ENCODE measurements at regions not wholly inside any gene's neighbourhood (a gene's known extent, or its start where the extent isn't known, plus 50 kb on each side); places are given as distances from the start of the nearest gene placed in this dataset.
"Not testable (repeated sequence)": the region's sequence is repeated elsewhere in the genome, so short reads cannot be mapped to it uniquely, and the experiment has no call there.

DNA sequence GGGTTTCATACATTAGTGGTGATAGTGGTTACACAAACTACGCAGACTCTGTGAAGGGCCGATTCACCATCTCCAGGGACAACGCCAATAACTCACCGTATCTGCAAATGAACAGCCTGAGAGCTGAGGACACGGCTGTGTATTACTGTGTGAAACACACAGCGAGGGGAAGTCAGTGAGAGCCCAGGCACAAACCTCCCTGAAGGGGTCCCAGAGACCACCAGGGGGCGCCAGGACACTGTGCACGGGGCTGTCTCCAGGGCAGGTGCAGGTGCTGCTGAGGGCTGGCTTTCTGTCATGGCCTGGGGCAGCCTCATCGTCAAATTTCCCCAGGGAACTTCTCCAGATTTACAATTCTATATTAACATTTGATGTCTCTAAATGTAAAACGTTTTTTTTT, 184.6 kb upstream of the TP53TG3C start:
- WGBS (ENCODE audit: low lambda C conversion rate), result 0% methylated on average over 1 of the region's 10 CpGs
- CTCF ChIA-PET, result not testable (repeated sequence)

DNA sequence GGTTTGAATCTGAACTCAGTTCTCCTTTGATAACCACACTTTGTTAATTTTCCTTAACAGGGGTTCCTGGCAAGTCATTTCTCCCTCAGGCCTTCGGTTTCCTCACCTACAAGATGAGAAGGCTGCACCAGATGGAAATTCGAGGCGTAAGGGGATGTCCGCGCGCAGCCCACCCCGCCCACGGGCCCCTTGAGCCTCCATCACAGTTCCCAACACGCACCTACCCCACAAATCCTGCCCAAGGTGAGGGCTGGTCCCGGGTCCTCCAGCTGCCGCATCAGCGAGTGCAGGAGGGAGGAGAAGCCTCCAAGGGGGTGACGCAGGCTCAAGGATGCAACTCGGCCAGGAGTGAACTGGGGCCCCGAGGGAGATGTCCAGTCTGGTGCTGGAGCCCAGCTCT, 166.9 kb upstream of the TP53TG3C start:
- H3K9me3 ChIP-seq; H2AFZ ChIP-seq (ENCODE audit: low read depth); H3K4me3 ChIP-seq (ENCODE audit: low read depth in 2 of 2, low read length in 1 of 2); H3K4me1 ChIP-seq (ENCODE audit: control insufficient read depth in 1 of 2, insufficient read depth in 2 of 2, low read depth in 1 of 2, low read length in 1 of 2); H3K27ac ChIP-seq (ENCODE audit: low read depth in 2 of 2, low read length in 1 of 2); POLR2A ChIA-PET; H4K20me1 ChIP-seq (ENCODE audit: insufficient read depth); H3F3A ChIP-seq (replicated peaks; ENCODE audit: insufficient read depth); H3K36me3 ChIP-seq (replicated peaks in 1 of 2; ENCODE audit: control insufficient read depth in 1 of 2, insufficient read depth in 2 of 2, low read length in 1 of 2); DNase-seq; CTCF ChIA-PET; H3K9ac ChIP-seq; H3K27me3 ChIP-seq (ENCODE audit: insufficient read depth); H3K9me2 ChIP-seq; H3K4me2 ChIP-seq; H3K79me2 ChIP-seq (ENCODE audit: insufficient read depth): not testable (repeated sequence)
- WGBS (ENCODE audit: low lambda C conversion rate), result 23% methylated on average over 12 of the region's 15 CpGs

More for the DNA sequence above, 184.6 kb upstream of the TP53TG3C start:
- DNase-seq; H3K4me1 ChIP-seq (ENCODE audit: control insufficient read depth in 1 of 2, insufficient read depth in 2 of 2, low read depth in 1 of 2, low read length in 1 of 2); H3K4me3 ChIP-seq (ENCODE audit: low read depth in 2 of 2, low read length in 1 of 2); H4K20me1 ChIP-seq (ENCODE audit: insufficient read depth); H3K9ac ChIP-seq; H3K36me3 ChIP-seq (replicated peaks in 1 of 2; ENCODE audit: control insufficient read depth in 1 of 2, insufficient read depth in 2 of 2, low read length in 1 of 2); H2AFZ ChIP-seq (ENCODE audit: low read depth); H3F3A ChIP-seq (replicated peaks; ENCODE audit: insufficient read depth); H3K9me2 ChIP-seq; H3K79me2 ChIP-seq (ENCODE audit: insufficient read depth); H3K27me3 ChIP-seq (ENCODE audit: insufficient read depth); H3K4me2 ChIP-seq; POLR2A ChIA-PET; H3K27ac ChIP-seq (ENCODE audit: low read depth in 2 of 2, low read length in 1 of 2); H3K9me3 ChIP-seq: not testable (repeated sequence)
- TF ChIP-seq, protein P1, sequence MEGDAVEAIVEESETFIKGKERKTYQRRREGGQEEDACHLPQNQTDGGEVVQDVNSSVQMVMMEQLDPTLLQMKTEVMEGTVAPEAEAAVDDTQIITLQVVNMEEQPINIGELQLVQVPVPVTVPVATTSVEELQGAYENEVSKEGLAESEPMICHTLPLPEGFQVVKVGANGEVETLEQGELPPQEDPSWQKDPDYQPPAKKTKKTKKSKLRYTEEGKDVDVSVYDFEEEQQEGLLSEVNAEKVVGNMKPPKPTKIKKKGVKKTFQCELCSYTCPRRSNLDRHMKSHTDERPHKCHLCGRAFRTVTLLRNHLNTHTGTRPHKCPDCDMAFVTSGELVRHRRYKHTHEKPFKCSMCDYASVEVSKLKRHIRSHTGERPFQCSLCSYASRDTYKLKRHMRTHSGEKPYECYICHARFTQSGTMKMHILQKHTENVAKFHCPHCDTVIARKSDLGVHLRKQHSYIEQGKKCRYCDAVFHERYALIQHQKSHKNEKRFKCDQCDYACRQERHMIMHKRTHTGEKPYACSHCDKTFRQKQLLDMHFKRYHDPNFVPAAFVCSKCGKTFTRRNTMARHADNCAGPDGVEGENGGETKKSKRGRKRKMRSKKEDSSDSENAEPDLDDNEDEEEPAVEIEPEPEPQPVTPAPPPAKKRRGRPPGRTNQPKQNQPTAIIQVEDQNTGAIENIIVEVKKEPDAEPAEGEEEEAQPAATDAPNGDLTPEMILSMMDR (IDR thresholded peaks at IDR 0.05), result peak; percentile 41
- 0 out of 2 replicates have a peak, but pooled peaks have one; percentile 5 for TF ChIP-seq RAD21 (IDR thresholded peaks at IDR 0.05; ENCODE audit: low read length)

DNA sequence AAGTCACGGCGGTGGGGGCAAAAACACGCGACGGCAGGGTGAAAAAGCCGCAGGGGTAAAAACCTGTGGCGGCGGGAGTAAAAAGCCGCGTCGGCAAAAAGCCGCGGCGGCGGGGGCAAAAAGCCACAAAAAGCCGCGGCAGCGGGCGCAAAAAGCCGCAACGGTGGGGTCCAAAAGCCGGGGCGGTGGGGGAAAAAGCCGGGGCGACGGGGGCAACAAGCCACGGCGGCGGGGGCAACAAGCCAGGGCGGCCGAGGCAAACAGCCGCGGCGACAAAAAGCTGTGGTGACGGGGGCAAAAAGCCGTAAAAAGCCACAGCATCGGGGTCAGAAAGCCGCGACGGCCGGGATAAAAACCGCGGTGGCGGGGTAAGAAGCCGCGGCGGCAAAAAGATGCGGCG, 166.1 kb upstream of the TP53TG3C start:
- 61% methylated on average over 43 of the region's 49 CpGs for WGBS (ENCODE audit: low lambda C conversion rate)
- H3K4me1 ChIP-seq (ENCODE audit: control insufficient read depth in 1 of 2, insufficient read depth in 2 of 2, low read depth in 1 of 2, low read length in 1 of 2); H3K9me2 ChIP-seq; H3K4me3 ChIP-seq (ENCODE audit: low read depth in 2 of 2, low read length in 1 of 2); H3K9me3 ChIP-seq; H4K20me1 ChIP-seq (ENCODE audit: insufficient read depth); H3K4me2 ChIP-seq; H3K27me3 ChIP-seq (ENCODE audit: insufficient read depth); H3F3A ChIP-seq (replicated peaks; ENCODE audit: insufficient read depth); H3K27ac ChIP-seq (ENCODE audit: low read depth in 2 of 2, low read length in 1 of 2); CTCF ChIA-PET; DNase-seq; H3K9ac ChIP-seq; H2AFZ ChIP-seq (ENCODE audit: low read depth); H3K79me2 ChIP-seq (ENCODE audit: insufficient read depth); H3K36me3 ChIP-seq (replicated peaks in 1 of 2; ENCODE audit: control insufficient read depth in 1 of 2, insufficient read depth in 2 of 2, low read length in 1 of 2); POLR2A ChIA-PET: not testable (repeated sequence)

DNA sequence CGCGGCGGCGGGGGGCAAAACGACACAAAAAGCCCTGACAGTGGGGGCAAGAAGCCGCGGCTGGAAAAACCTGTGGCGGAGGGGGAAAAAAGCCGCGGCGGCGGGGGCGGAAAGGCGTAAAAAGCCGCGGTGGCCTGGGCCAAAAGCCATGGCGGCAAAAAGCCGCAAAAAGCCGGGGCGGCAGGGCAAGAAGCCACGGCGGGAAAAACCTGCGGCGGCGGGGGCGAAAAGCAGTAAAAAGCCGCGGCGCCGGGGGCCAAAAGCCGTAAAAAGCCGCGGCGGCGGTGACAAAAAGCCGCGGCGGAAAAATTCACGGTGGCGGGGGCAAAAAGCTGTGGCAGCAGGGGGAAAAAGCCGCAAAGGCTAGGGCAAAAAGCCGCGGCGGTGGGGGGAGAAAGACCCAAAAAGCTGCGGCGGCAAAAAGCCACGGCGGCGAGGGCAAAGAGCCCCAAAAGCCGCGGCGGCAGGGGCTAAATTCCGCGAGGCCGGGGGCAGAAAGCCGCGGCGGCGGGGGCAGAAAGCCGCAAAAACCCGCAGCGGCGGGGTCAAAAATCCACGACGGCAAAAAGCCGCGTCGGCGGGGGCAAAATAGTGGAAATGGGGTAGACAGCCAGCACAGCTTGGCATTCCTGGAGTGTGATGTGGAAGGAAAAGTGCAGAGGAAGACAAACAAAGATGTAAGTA, 165.2 kb upstream of the TP53TG3C start:
- H3K4me1 ChIP-seq (ENCODE audit: control insufficient read depth in 1 of 2, insufficient read depth in 2 of 2, low read depth in 1 of 2, low read length in 1 of 2); H3F3A ChIP-seq (replicated peaks; ENCODE audit: insufficient read depth); H3K4me2 ChIP-seq; H4K20me1 ChIP-seq (ENCODE audit: insufficient read depth); H3K79me2 ChIP-seq (ENCODE audit: insufficient read depth); H2AFZ ChIP-seq (ENCODE audit: low read depth); H3K9ac ChIP-seq; H3K9me2 ChIP-seq; H3K36me3 ChIP-seq (replicated peaks in 1 of 2; ENCODE audit: control insufficient read depth in 1 of 2, insufficient read depth in 2 of 2, low read length in 1 of 2); POLR2A ChIA-PET; H3K9me3 ChIP-seq; DNase-seq; H3K4me3 ChIP-seq (ENCODE audit: low read depth in 2 of 2, low read length in 1 of 2); H3K27me3 ChIP-seq (ENCODE audit: insufficient read depth); CTCF ChIA-PET; H3K27ac ChIP-seq (ENCODE audit: low read depth in 2 of 2, low read length in 1 of 2): not testable (repeated sequence)
- 64% methylated on average over 62 of the region's 69 CpGs for WGBS (ENCODE audit: low lambda C conversion rate)

DNA sequence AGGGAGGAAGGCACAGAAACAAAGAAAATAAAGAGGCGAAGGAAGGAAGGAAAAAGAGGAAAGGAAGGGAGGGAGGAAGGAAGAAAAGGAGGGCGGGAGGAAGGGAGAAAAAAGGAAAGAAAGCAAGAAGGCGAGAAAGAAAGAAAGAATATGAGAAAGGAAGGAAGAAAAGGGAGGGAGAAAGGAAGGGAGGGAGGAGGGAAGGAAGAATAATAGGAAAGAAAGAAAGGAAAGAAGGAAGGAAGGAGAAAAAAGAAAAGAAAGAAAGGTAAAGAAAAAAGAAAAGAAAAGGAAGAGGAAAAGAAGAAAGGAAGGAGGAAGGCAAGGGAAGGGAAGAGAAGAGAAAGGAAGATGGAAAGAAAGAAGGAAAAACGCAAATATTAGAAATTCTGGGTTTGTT, 145.2 kb upstream of the TP53TG3C start:
- H3K9ac ChIP-seq; H3K4me3 ChIP-seq (ENCODE audit: low read depth in 2 of 2, low read length in 1 of 2); H3K36me3 ChIP-seq (replicated peaks in 1 of 2; ENCODE audit: control insufficient read depth in 1 of 2, insufficient read depth in 2 of 2, low read length in 1 of 2); H4K20me1 ChIP-seq (ENCODE audit: insufficient read depth); H3K9me3 ChIP-seq; H3K27me3 ChIP-seq (ENCODE audit: insufficient read depth); H3K27ac ChIP-seq (ENCODE audit: low read depth in 2 of 2, low read length in 1 of 2); DNase-seq; H2AFZ ChIP-seq (ENCODE audit: low read depth); H3K79me2 ChIP-seq (ENCODE audit: insufficient read depth); H3F3A ChIP-seq (replicated peaks; ENCODE audit: insufficient read depth); H3K4me2 ChIP-seq; H3K9me2 ChIP-seq; CTCF ChIA-PET; H3K4me1 ChIP-seq (ENCODE audit: control insufficient read depth in 1 of 2, insufficient read depth in 2 of 2, low read depth in 1 of 2, low read length in 1 of 2); POLR2A ChIA-PET: not testable (repeated sequence)
- WGBS (ENCODE audit: low lambda C conversion rate), result 4% methylated on average over 4 of the region's 4 CpGs
